Renal cortical epithelial cell (primary cell): ENCODE measurements at regions not wholly inside any gene's neighbourhood (a gene's known extent, or its start where the extent isn't known, plus 50 kb on each side); places are given as distances from the start of the nearest gene placed in this dataset.

Experiments
- DNase-seq: peaks from one replicate; pipeline ENCODE4 v3.0.0-alpha.2; 2011; ENCODE audit warnings: low read depth

DNA sequence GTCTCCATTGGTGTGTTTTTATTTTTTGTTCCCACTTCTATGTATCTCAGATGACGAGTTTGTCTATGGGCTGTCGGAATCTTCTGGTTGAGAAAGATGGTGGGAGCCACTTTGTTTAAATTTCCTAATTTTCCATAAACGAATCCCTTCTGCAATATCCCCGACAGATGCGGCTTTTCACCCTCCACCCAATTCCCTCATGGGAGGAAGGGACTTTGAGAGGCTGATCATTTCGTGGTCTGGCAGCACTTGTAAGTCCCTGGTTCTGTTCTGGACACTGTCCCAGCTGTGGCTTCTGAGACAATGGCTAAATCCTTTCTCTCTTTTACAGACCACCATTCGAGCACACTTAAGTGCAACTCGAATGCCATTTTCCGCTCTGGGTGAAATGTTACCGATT lies 72.2 kb upstream of the PUDP start:
- DNase-seq, result no peak

DNA sequence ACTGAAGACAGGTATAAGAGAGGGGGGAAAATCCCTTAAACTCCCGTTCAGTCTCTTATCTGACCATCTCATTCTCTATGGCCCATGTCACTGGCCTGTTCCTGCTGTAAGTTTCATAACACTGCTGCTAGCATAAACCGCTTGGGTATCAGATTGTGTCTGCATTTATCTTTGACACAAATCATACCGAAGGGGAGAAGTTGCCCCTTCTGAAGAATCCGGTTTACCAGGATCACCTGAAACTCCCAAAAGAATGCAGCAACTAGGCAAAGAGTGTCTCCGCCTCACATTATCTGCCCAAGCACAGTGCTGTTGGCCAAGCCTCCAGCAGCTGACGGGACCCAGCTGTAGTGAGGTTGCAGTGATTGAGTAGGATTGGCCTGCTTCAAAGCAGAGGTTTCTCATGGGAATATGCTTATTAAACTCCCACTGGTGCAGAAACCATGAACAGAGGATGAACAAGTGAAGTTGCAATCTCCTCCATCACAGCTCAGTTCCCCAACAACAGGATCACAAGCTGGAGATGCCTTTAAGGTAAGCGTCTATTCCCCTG lies 71.3 kb upstream of the PUDP start:
- DNase-seq, result no peak

GRCh38 chrX:7218321-7219152 lies 70.6 kb upstream of the PUDP start:
- DNase-seq, result no peak

DNA sequence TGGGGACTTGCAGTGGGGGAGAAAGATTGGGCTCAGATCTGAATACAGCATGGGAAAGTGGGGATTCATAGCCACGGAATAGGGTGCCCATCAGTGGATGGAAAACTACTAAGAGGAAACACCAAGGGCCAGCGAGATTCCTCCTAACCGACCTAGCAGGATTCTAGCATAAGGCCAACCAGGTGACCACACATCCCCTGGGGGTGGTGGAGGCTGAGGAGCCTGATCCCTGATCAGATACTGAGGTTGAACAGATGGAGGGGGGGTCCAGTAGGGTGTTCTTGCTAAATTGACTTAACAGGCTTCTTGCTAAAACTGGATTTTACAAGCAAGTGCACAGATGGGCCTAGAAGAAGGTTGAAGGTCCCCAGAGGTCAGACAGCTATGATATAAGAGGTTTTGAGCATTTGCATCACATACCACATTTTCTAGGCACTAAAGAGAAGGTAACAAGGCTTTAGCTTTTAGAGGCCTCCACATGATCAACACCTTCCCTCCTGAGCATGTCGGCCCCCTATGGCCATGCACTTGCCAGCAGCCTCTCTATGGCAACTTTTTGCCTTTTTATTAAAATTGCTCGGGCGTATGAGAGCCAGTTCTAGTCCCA lies 69.1 kb upstream of the PUDP start:
- no peak for DNase-seq

- peak; percentile 1 for DNase-seq
Measured at GRCh38 chrX:7215842-7216241, 67.9 kb upstream of the PUDP start.

GRCh38 chrX:7214251-7214650 lies 66.3 kb upstream of the PUDP start:
- peak; percentile 40 for DNase-seq

- no peak for DNase-seq
Measured at GRCh38 chrX:7205037-7205577, 57.2 kb upstream of the PUDP start.

DNA sequence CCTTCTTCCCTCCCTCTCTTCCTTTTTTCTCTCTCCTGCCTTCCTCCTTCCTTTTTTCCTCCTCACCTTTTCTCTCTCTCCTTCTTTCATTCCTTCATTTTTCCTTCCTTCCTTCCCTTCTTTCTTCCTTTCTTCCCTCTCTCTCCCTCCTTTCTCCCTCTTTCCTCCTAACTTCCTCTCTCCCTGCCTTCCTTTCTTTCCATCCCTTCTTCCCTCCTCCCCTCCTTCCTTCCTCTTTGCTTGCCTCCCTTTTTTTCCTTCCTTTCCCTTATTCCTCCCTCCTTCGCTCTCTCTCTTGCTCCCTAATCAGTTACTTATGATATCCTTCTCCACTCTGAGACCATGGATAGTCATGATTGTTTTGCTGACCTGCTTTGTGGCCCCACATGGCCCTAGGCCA lies 56.7 kb upstream of the PUDP start:
- DNase-seq, result no peak

DNA sequence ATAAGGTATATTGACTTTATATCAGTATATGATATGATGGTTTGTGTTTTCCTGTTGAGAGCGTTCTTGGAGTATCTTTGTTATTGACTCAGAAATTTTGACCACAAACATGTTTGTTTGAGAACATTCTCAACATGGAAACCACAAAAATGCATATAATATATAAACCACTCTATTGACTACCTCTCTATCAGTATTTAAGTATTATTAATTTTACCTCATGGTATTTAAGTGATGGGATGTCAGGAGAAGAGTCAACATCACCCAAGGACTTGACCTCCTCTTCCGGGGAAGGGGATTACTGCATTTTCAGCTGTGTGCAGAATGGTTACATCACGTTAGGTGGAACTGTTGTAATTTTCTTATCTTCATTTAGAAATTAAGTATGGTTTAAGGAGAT lies 54.3 kb upstream of the PUDP start:
- no peak for DNase-seq

DNA sequence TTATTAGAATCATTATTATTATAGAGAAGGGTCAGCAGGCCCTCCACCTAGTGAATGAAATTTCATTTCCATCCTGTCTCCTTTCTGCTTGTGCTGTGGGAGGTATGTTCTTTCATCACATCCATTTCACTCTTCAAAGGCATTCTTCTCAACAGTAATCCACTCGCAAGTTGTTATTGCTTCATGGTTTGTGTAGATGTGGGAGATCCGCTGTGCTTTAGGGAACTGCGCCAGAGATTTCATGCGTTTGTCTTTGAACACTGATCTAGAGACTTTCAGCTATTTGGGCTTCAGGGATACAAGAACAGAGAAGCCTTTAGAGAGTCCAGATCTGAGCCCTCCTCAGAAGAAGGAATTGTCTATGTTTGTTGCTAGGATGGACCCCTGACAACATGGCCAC lies 53.5 kb upstream of the PUDP start:
- no peak for DNase-seq

DNA sequence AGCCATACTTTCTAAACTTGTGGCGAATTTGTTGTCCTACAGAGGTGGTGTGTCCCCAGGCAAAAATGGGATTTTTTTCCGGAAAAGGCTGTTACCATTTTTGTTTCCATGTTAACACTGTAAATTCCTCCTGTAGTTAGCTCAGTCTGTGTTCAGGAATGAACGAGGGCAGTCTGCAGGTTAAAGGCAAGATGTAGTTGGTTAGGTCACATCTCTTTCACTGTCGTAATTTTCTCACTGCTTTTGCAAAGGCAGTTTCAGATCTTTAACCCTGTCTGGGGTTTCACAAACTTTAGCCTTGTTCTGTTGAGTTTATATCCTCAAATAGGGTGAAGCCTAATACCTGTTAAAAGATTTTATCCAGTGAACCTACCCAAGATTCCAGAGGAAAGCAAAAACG lies 50.5 kb upstream of the PUDP start:
- no peak for DNase-seq
